Left cardiac atrium (tissue), 4 donors: ENCODE measurements at regions not wholly inside any gene's neighbourhood (a gene's known extent, or its start where the extent isn't known, plus 50 kb on each side); places are given as distances from the start of the nearest gene placed in this dataset.

Source experiments
- ATAC-seq, 2 donors: fragments of 200-7000 bp; cut with Tn5 transposase; one replicate each; pipeline ENCODE4 v1.9.1; 2020; ENCODE audit warnings: mild to moderate bottlenecking in 2 of 2, moderate library complexity in 2 of 2
- DNase-seq: peaks from one replicate; pipeline ENCODE4 v3.0.0-alpha.2; 2020
- intact Hi-C, 2 donors: fragments of 100-400 bp; cut with DNase I; formaldehyde crosslinking; loops; one replicate each; pipeline versions ENCODE4 v1.14.1 to v1.15.1; 2022 to 2023
- donor health status: DM: no; HTN: yes; CAD: no.
- donor health status: DM: no; HTN: yes; CAD: no; lungs with severe emphysema.
- donor health status: DM: yes; HTN: yes; CAD: no.
- donor health status: Dilated cardiomyopathy.

DNA sequence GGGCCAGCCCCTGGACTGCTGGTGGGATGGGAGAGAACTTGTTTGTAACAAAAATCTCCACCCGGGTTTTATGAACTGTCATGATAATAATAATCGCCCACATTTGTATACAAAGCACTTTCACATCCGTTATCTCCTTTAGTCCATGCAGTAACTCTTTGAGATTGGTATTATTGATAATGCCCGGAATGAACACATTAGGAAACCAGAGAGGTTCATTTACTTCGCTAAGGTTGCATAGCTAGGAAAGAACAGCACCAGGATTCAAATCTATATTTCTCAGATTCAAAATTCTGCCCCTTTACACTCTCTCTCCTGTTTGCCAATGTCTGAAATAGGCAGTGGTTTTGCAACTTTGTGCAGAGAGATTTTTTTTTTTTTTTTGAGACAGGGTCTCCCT lies 131.4 kb downstream of the FOXD2 start:
- no peak for ATAC-seq
- intact Hi-C loops = no loop called here

DNA sequence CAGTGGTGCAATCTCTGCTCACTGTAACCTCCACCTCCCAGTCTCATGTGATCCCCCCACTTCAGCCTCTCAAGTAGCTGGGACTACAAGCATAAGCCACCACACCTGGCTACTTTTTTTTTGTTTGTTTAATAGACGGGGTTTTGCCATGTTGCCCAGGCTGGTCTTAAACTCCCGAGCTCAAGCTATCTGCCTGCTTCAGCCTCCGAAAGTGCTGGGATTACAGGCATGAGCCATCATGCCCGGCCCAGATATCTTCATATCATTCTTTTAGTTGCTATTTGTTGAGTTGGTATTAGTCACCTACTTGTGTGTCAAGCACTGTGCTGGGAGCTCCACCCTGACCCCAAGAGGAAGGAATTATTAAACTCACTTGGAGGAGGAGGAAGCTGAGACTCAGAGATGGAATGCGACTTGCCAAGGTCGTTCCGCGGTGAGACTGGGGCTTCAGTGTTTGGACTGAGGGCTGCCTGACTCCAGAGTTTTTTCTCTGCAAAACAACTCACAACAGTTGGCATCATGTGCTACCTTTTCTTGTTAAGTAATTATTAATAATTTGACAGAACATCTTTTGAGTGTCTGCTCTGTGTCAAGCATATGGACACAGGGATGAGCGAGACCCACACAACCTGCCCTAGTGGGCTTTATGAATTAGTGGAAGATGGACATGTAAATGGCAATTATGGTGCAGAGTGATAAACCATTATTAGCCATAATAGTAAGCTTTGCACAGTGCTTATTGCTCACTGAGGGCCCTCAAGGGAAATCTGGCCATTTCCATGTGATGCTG lies 132.0 kb downstream of the FOXD2 start:
- DNase-seq = peak; percentile 45
- ATAC-seq = peak; percentile 84 to 96
- intact Hi-C loops = no loop called here

More for the DNA sequence above, 131.4 kb downstream of the FOXD2 start:
- DNase-seq = no peak

DNA sequence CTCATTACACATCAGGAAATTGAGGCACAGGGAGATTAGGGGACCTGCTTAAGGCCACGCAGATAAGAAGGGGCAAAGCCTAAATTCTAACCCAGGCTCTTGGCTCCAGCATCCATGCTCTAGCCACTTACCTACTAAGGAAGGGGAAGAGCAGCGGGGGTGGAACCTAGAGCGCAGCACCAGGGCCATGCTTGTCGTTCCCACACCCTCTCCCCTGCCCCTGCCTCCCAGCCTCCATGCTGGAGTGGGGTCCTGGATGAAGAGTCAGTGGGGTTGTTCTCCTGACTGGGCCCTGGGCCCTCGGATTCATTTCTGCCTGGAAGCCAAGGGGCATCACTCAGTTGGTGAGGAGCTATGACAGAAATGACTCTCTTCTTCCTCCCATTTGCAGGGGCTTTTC lies 133.3 kb downstream of the FOXD2 start:
- intact Hi-C loops = no loop called here
- DNase-seq (no peak), ATAC-seq (no peak)

DNA sequence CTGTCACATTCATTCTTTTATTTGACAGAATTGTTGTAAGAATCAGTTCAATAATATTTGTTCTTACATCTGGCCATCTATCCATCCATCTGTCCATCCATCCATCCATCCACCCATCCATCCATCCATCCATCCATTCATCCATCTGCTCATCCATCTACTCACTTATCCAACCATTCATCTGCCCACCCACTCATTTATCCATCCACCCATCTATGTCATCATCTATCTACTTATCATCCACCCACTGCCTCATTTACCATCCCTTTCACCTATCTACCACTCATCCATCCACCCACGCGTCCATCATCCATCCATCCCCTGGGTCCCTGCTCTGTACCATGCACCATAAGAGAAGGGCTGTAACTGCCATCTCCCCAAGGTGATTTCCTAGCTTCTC lies 134.1 kb downstream of the FOXD2 start:
- DNase-seq (no peak), ATAC-seq (no peak)
- intact Hi-C loops = no loop called here

DNA sequence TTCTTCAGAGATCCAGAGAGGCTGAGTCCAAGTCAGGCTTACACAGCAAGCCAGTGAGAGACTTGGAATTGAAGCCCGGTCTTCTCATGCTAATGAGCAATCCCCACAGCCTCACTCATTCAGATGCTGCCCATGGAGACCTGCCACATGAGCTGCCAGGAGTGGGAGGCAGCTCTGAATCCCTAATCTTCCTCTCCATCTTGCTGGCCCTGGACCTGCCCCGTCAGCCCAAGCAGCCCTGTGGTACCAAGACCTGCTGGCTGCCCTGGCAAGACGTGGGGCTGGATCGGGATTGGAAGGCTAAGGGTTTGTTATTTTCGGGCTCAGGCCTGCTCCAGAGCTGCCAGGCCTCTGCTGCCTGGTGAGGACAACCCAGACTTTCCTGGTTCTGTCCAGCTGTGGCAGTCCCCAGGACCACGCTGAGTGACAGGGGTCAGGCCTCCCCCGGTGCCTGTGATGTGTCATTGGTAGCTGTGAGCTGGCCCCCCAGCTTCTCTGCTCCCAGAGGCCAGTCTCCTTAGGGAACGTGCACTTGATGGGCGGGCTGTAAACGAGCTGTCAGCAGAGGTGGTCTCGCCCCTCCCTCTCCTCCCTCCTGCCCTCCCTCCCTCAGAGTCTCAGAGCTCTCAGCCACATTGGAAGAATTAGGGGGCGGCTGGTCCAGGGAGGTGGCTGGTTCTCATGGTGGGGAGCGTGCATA lies 135.0 kb downstream of the FOXD2 start:
- DNase-seq (no peak), ATAC-seq (no peak)
- intact Hi-C loops = no loop called here

DNA sequence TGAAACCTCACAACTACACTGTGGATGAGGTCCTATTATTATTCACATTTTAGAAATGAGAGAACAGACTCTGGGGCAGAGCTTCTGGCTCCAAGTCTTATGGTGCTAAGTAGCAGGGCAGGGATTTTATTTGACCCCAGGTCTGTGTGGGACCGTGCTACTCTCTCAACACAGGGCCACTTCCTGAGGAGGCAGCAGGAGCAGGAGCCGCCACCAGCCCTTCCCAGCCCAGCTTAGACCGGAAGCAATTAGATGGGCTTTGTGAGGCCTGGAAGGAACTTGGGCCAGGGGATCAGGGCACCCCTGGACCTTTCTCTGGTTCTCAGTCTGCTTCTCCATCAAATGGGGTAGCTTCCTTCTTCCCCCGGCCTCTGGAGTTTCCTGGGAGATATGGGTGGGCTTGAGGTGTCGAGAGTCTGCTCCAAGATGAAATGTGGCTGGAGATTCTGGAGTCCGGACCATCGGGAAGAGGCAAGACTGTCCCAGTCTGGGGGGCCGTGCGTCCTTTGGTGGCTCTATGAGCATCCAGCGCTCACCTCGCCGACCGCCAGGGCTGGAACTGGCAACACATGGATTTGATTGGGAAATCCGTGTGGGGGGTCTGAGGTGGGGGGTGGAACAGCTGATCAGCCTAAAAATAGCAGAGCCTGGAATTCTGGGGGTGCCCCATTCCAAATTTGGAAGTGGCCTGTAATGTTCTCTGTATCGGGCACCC lies 136.8 kb downstream of the FOXD2 start:
- DNase-seq = no peak
- no peak for ATAC-seq
- intact Hi-C loops = no loop called here

DNA sequence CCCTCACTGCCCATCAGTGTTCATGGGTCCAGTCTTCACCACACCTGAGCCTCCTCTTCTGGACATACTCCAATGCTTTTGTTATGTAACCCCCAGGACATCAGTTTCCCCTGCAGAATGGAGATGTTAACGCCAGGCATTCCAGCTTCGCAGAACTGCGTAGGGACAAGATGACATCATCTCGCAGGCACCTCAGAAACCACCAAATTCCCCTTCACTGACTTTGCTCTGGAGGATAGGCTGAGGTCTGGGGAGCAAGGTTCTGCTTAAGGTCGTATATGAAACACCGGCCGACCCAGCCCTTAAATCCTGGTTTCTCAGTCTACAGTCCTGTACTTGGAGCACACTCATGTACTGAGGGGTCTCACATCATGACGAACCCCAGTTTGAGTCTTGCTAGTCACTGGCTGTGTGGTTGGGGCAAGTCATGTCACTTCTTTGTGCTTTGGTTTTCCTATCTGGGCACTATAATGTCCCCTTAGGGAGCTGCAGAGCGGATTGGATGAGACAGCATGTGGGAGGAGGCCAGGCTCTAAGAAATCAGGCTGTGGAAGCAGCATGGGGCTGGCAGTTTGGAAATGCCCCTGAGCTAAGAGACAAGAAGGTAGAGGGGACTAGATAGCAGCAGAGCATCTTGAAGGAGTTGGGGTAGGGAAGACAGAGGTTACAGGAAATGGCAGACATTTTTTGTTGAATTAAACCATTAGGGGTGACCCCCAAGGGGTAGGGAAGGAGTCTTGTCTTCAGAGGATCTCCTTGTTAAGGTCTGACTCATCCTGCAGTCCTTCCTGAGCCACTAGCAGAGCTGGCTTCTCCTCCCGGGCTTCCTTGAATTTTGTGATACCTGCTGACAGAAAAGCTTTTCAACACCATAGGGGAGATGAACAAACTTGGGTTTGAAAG lies 138.3 kb downstream of the FOXD2 start:
- DNase-seq = no peak
- intact Hi-C loops = no loop called here
- no peak for ATAC-seq

DNA sequence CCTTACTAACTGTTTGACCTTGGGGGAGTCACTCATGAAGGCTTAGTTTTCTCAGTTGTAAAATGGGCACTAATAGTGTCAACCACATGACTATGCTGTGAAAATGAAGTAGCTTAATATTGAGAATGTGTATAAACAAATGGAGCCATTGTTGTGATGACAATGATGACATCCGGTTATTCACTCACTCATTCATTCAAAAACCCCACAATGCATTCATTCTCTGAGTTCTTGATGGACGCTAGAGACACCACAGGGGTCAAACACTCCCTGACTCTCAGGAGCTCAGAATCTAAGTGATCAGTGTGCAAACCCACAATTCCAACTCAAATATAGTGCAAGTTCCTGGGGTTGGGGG lies 138.9 kb downstream of the FOXD2 start:
- no peak for DNase-seq
- intact Hi-C loops = no loop called here
- ATAC-seq = no peak

DNA sequence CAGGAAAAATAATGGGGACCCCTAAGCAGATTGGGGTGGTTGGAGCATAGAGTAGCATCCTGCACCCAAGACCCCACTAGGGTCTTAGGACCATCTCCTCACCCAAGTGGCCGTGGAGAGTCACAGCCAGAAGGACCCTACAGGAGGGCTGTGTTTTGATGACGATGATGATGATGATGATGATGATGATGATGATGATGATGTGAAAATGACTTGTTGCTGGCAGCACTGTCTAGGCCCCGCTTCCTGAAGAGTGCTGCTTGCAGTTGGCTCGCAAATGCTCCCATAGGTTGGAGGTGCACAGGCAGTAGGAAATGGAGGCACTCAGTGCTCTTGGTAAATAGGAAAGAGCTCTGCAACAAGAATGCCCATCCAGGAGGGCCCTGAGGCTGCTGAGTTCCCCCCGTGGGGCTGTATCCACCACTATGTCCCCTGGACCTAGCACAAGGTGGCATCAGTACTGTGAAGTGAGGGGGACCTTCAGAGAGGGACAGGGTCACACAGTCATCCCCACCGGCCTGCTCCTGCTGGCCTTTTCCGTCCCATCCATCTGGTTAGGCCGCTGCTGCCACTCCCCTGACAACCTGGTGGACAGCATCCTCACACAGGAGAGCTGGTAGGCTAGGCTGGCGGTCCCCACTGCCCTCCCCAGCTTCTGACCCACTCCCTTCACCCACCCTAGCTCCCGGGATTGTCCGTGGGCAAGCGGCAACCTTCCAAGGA lies 139.6 kb downstream of the FOXD2 start:
- intact Hi-C loops = no loop called here
- DNase-seq = no peak
- peak in 1 of 2 donors; percentile 22 for ATAC-seq

DNA sequence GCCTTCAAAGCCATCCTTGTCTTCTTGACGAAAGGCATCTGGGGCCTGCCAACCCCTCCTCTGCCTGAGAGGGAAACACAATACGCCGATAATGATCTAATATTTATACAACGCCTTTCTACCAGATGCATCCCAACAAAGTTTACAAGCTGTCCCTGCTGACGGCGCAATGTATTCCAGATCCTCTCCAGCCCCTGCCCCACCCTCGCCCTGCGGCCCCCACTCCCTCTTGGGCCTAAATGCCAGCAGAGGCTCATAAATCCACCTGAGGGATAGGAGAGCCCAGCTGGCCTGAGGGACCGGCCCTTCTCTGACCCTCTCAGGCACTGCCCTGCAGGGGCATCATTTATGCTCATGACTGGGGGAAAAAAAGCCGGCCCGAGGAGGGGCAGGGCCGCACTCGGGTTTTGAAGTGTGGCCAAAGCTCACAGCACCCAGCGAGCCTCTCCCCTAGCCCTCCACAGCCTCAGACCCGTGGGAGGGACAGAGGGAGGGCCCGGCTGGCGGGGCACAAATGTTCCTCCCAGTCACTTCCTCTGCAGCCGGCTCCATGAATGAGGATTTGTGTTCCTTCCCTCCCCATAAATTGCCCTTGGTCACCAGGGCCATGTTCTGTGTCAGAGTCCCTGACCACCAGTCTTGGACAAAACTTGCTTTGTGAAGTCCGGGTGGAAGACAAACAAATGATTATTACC lies 140.3 kb downstream of the FOXD2 start:
- intact Hi-C loops = no loop called here
- DNase-seq (no peak), ATAC-seq (peak; percentile 56 to 80)

DNA sequence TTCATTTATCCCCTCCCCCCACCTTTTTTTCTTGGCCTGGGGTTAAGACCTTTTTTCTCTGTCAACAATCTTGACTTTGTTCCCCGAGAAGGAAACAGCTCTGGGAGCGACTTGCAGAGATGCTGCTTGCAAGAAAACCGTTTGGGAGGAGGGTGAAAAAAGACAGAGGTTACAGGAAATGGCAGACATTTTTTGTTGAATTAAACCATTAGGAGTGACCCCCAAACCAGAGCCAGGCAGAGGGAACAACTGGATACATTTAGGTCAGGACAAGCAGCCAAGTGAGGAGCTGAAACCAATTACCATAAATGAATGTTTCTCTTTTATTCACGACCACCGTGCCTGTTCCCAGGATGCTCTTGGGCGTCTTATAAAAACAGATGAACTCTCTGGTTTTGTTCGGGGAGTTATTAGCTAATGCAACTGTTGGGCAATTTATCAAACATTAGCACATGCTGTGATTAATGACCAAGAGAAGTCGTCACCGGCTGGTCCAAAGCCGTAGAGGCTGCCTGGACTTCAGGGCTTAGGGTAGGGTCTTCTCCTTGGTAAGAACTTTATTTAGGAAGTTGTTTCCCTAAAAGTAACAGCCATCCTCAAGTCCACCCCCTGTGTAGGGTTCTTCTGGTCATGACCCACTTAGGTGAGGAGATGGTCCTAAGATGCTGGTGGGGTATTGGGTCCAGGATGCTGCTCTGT lies 141.0 kb downstream of the FOXD2 start:
- peak in 1 of 2 donors; percentile 34 for ATAC-seq
- intact Hi-C loops = no loop called here
- no peak for DNase-seq

DNA sequence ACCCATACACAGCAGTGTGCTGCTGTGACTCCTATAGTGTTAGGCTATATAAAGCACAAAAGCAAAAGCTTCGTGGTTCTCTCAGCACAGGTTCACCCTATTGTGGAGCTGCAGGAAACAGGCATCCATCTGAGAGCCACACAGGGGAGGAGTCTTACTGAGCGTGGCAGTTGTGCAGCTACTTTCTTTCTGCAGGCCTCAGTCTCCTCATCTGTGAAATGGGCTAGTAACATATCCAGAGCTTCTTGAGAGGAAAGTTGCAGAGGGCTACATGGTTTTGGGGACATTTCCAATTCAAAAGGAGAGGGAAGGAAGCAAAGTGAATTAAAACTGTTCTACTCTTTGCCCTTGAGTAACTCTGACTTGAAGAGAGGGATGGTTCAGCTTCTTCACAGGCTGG lies 142.0 kb downstream of the FOXD2 start:
- DNase-seq (no peak), ATAC-seq (no peak)
- intact Hi-C loops = no loop called here

DNA sequence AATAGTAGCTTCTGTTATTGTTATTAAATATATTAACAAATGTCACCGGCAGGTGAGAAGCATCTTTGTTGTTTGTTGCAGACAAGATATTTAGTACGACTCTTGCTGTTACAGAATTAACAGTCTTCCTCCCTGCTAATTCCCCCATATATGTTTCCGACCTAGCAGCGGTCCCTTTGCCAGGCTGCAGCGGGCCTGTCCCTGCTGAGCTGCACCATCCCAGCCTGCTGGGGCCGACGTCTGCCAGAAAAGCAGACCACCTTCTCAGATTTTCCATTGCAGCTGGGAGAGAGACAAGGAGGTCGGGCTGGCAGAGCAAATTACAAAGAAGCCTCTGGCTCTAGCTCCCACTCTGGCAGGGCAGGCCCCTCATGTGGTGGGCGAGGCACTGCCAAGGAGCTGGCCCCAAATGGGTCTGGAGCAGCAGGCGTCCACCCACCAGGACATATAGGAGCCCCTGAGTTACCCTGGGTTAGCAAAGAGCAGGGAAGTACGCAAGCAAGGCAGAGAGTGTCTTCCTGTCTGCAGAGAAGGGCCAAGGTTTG lies 142.7 kb downstream of the FOXD2 start:
- DNase-seq (no peak), ATAC-seq (no peak)
- intact Hi-C loops = no loop called here

DNA sequence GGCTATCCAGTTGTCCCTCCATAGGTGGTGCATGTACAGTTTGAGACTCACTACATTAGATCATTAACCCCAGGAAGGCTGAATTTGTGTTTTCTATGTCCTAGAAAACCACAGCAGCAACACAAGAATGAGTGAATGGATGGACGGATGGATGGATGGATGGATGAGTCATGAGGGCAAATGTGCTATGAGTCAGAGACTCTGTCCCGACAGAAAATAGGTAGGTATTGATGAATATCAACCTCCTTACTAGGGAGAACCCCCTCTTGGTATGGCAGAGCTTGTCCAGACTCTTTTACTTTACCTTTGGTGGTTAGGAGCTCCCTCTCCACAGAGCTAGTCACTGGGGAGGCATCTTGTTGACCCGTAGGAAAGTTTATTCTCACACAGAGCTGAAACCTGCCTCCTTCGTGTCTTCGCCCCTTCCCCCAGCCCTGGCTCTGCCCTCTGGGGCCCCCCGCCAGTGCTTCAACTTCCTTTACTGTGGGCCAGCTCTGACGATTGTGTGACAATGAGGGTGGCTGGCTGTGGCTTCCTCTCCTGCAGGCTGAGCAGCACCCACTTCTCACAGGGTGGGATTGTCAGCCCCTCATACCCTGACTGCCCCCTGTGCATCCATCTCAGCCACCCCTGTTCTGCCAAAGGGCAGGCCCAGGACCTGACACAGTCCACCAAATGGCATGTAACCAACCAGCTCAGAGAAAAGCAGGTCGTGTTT lies 145.2 kb downstream of the FOXD2 start:
- intact Hi-C loops = no loop called here
- DNase-seq = no peak

DNA sequence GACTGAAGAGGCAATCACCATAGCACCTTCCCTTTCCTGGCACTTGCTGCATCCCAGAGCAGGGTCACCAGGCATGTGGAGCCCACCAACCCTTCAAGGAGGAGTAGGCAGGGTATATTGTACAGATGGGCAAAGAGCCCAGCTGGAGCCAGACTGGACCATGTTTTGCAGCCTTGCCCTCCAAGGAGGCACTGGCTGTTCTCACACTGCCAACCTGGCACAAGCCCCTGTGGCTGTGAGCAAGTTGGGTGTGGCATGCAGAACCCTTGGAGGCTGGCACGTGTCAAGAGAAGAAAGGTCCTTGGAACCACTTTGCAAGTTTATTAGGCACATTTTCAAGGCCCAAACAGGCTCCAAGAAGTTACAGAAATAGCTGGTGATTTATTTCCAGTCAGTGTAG lies 146.4 kb downstream of the FOXD2 start:
- intact Hi-C loops = no loop called here
- DNase-seq = no peak
- no peak for ATAC-seq

More for the DNA sequence above, 145.2 kb downstream of the FOXD2 start:
- no peak for ATAC-seq

DNA sequence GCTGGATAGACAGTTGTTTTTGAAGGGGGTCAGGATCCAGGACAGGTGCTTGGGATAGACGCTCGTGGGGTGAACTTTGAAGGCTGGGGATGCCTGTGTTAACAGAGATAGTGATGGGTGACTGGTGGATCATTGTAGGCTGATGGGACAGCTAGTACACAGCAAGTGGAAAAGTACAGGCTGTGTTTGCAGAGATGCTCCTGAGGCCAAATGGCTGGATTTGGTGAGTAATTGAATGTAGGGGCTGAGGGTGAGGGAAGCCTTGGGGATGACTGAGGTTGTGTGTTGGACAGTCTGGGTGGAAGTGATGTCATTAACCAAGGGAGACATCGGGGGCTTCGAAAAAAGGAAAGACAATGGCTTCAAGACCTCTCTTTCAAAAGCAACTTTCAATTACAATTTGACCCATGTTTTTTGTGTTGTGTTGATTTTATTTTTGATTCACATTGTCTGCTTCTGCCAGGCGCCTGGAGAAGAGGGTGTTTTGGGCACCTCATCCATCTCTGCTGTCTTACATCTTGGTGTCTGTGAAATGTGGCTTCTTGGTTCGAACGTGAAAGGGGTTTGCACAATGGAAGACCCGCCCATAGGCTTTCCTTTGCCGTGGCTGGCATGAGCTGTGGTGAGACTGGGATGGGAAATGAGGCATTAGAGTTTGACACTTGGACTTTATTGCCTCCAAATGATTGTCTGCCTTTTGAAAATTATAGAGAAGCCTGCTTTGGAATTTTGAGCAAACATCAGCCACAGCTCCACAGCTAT lies 147.5 kb downstream of the FOXD2 start:
- DNase-seq (no peak), ATAC-seq (no peak)
- intact Hi-C loops = no loop called here
